HAP-1 (cell line): ENCODE measurements at regions not wholly inside any gene's neighbourhood (a gene's known extent, or its start where the extent isn't known, plus 50 kb on each side); places are given as distances from the start of the nearest gene placed in this dataset.

Experiments
- DNase-seq, 2 experiments: peaks; one replicate each; pipeline ENCODE4 v3.0.0-alpha.2; 2016 to 2020; ENCODE audit warnings: low spot score in 2 of 2
- H3K27me3 ChIP-seq: fragments of 250-450 bp; sonication (Bioruptor Pico); 2 replicates; pipeline ENCODE4 v1.5.1; 2020; ENCODE audit warnings: low read depth, mild to moderate bottlenecking, moderate library complexity
- H3K36me3 ChIP-seq: fragments of 250-450 bp; sonication (Bioruptor Pico); replicated peaks from 2 replicates; pipeline ENCODE4 v1.5.1; 2020; ENCODE audit warnings: mild to moderate bottlenecking
- H3K4me1 ChIP-seq: fragments of 250-450 bp; sonication (Bioruptor Pico); 2 replicates; pipeline ENCODE4 v1.5.1; 2020; ENCODE audit warnings: mild to moderate bottlenecking
- H3K4me3 ChIP-seq: fragments of 250-450 bp; sonication (Bioruptor Pico); 2 replicates; pipeline ENCODE4 v1.5.1; 2020; ENCODE audit warnings: mild to moderate bottlenecking, moderate library complexity
- H3K9me3 ChIP-seq: fragments of 250-450 bp; sonication (Bioruptor Pico); 2 replicates; pipeline ENCODE4 v1.5.1; 2020; ENCODE audit warnings: mild to moderate bottlenecking, moderate library complexity
- in situ Hi-C: fragments of 300-500 bp; cut with MboI; formaldehyde crosslinking; loops from 3 replicates; pipeline ENCODE4 v1.14.3; 2020; ENCODE audit warnings: low sequenced_read_pairs, inconsistent platforms, mixed read lengths

GRCh38 chr5:164597293-164597900, 1092.0 kb downstream of the MAT2B start:
- in situ Hi-C loops, result no loop called here
- Histone ChIP-seq H3K36me3 (no peaks in the 10 kb centered on the region), H3K4me3 (no peak overlapping the region), H3K4me1 (no peaks in the 10 kb centered on the region), H3K9me3 (no peaks in the 10 kb centered on the region), H3K27me3 (no peaks in the 10 kb centered on the region)
- peak; percentile 17 to 65 for DNase-seq

GRCh38 chr5:164600274-164600673, 1094.9 kb downstream of the MAT2B start:
- H3K9me3 ChIP-seq, result no peaks in the 10 kb centered on the region
- H3K27me3 ChIP-seq, result no peaks in the 10 kb centered on the region
- H3K4me3 ChIP-seq, result no peak overlapping the region
- DNase-seq, result no peak
- H3K4me1 ChIP-seq, result no peaks in the 10 kb centered on the region
- in situ Hi-C loops, result no loop called here
- H3K36me3 ChIP-seq, result no peaks in the 10 kb centered on the region

GRCh38 chr5:164600929-164601535, 1095.6 kb downstream of the MAT2B start:
- Histone ChIP-seq H3K4me3 (no peak overlapping the region), H3K9me3 (no peaks in the 10 kb centered on the region), H3K4me1 (no peaks in the 10 kb centered on the region), H3K27me3 (no peaks in the 10 kb centered on the region), H3K36me3 (no peaks in the 10 kb centered on the region)
- no peak for DNase-seq
- in situ Hi-C loops, result no loop called here

- H3K9me3 ChIP-seq, result no peaks in the 10 kb centered on the region
- H3K4me3 ChIP-seq, result no peak overlapping the region
- no peak for DNase-seq
- H3K27me3 ChIP-seq, result no peaks in the 10 kb centered on the region
- in situ Hi-C loops, result no loop called here
- H3K4me1 ChIP-seq, result no peaks in the 10 kb centered on the region
- H3K36me3 ChIP-seq, result no peaks in the 10 kb centered on the region
These were observed 1103.1 kb downstream of the MAT2B start for GRCh38 chr5:164608507-164608906.

- H3K36me3 ChIP-seq, result no peaks in the 10 kb centered on the region
- H3K9me3 ChIP-seq, result no peaks in the 10 kb centered on the region
- in situ Hi-C loops, result no loop called here
- no peaks in the 10 kb centered on the region for H3K4me1 ChIP-seq
- H3K27me3 ChIP-seq, result no peaks in the 10 kb centered on the region
- DNase-seq, result no peak
- H3K4me3 ChIP-seq, result no peak overlapping the region
These were observed 1105.0 kb downstream of the MAT2B start for GRCh38 chr5:164610374-164610773.

- in situ Hi-C loops, result no loop called here
- H3K4me3 ChIP-seq, result no peak overlapping the region
- H3K9me3 ChIP-seq, result no peaks in the 10 kb centered on the region
- H3K36me3 ChIP-seq, result no peaks in the 10 kb centered on the region
- DNase-seq, result no peak
- peaks cover 3% of the 10 kb centered on the region; the same call in 1 of the 2 replicates for H3K27me3 ChIP-seq
- H3K4me1 ChIP-seq, result no peaks in the 10 kb centered on the region
These were observed 1109.3 kb downstream of the MAT2B start for GRCh38 chr5:164614707-164615106.

GRCh38 chr5:164617290-164617689, 1111.9 kb downstream of the MAT2B start:
- peaks cover 3% of the 10 kb centered on the region; the same call in 1 of the 2 replicates for H3K27me3 ChIP-seq
- no peak overlapping the region for H3K4me3 ChIP-seq
- in situ Hi-C loops, result no loop called here
- no peaks in the 10 kb centered on the region for H3K9me3 ChIP-seq
- H3K36me3 ChIP-seq, result no peaks in the 10 kb centered on the region
- H3K4me1 ChIP-seq, result no peaks in the 10 kb centered on the region
- no peak for DNase-seq

- in situ Hi-C loops, result no loop called here
These were observed 1121.6 kb downstream of the MAT2B start for GRCh38 chr5:164627021-164627420.

GRCh38 chr5:164636456-164636855, 1131.0 kb downstream of the MAT2B start:
- H3K27me3 ChIP-seq, result no peaks in the 10 kb centered on the region
- H3K9me3 ChIP-seq, result no peaks in the 10 kb centered on the region
- in situ Hi-C loops, result no loop called here
- peak in 1 of 2 experiments; percentile 12 for DNase-seq
- no peaks in the 10 kb centered on the region for H3K4me1 ChIP-seq
- H3K36me3 ChIP-seq, result no peaks in the 10 kb centered on the region
- H3K4me3 ChIP-seq, result no peak overlapping the region

More at GRCh38 chr5:164627021-164627420, 1121.6 kb downstream of the MAT2B start:
- Histone ChIP-seq H3K36me3 (no peaks in the 10 kb centered on the region), H3K4me3 (no peak overlapping the region), H3K4me1 (no peaks in the 10 kb centered on the region), H3K9me3 (no peaks in the 10 kb centered on the region), H3K27me3 (no peaks in the 10 kb centered on the region)
- DNase-seq, result no peak

GRCh38 chr5:164637931-164638521, 1132.6 kb downstream of the MAT2B start:
- Histone ChIP-seq H3K27me3 (no peaks in the 10 kb centered on the region), H3K4me1 (no peaks in the 10 kb centered on the region), H3K9me3 (no peaks in the 10 kb centered on the region), H3K4me3 (no peak overlapping the region), H3K36me3 (no peaks in the 10 kb centered on the region)
- no peak for DNase-seq
- in situ Hi-C loops, result no loop called here

- Histone ChIP-seq H3K36me3 (no peaks in the 10 kb centered on the region), H3K27me3 (no peaks in the 10 kb centered on the region; the same call in 1 of the 2 replicates), H3K9me3 (no peaks in the 10 kb centered on the region), H3K4me3 (no peak overlapping the region), H3K4me1 (peaks cover 3% of the 10 kb centered on the region; the same call in 1 of the 2 replicates)
- in situ Hi-C loops, result no loop called here
- DNase-seq, result peak in 1 of 2 experiments; percentile 14
These were observed 1143.8 kb downstream of the MAT2B start for GRCh38 chr5:164649266-164649665.

GRCh38 chr5:164650427-164650826, 1145.0 kb downstream of the MAT2B start:
- H3K27me3 ChIP-seq, result no peaks in the 10 kb centered on the region; the same call in 1 of the 2 replicates
- H3K4me1 ChIP-seq, result peaks cover 3% of the 10 kb centered on the region; the same call in 1 of the 2 replicates
- no peaks in the 10 kb centered on the region for H3K9me3 ChIP-seq
- no peaks in the 10 kb centered on the region for H3K36me3 ChIP-seq
- DNase-seq, result no peak
- in situ Hi-C loops, result no loop called here
- H3K4me3 ChIP-seq, result no peak overlapping the region

- no peaks in the 10 kb centered on the region for H3K9me3 ChIP-seq
- in situ Hi-C loops, result no loop called here
- no peaks in the 10 kb centered on the region for H3K36me3 ChIP-seq
- no peak overlapping the region for H3K4me3 ChIP-seq
- H3K27me3 ChIP-seq, result no peaks in the 10 kb centered on the region; the same call in 1 of the 2 replicates
- DNase-seq, result no peak
- H3K4me1 ChIP-seq, result peaks cover 6% of the 10 kb centered on the region; the same call in 1 of the 2 replicates
These were observed 1146.3 kb downstream of the MAT2B start for GRCh38 chr5:164651546-164652275.

GRCh38 chr5:164652276-164652660, 1146.8 kb downstream of the MAT2B start:
- Histone ChIP-seq H3K27me3 (no peaks in the 10 kb centered on the region; the same call in 1 of the 2 replicates), H3K4me3 (no peak overlapping the region), H3K9me3 (no peaks in the 10 kb centered on the region), H3K36me3 (no peaks in the 10 kb centered on the region), H3K4me1 (peaks cover 7% of the 10 kb centered on the region; the same call in 1 of the 2 replicates)
- no peak for DNase-seq
- in situ Hi-C loops, result no loop called here
